ENCODE measurements at regions not wholly inside any gene's neighbourhood (a gene's known extent, or its start where the extent isn't known, plus 50 kb on each side); places are given as distances from the start of the nearest gene placed in this dataset.
"Not testable (repeated sequence)": the region's sequence is repeated elsewhere in the genome, so short reads cannot be mapped to it uniquely, and the experiment has no call there.

GRCh38 chr6:81515562-81516453 is 236.7 kb downstream of the TENT5A start:
- ATAC-seq (no peak), FAIRE-seq (no peak), DNase-seq (ENCODE audit: low read depth, low spot score) (no peak)
- H2AFZ ChIP-seq (ENCODE audit: control insufficient read depth, low read depth, low read length) = no peak overlapping the region
- ChIA-PET RAD21 (ENCODE audit: unreplicated experiment) (interaction anchor here (0.8 to 1.8 kb wide), 3 partner anchors 12 to 237 kb away, joined by 3 to 5 read pairs (median 4); no protein-coding TSS in a partner anchor), CTCF (interaction anchor here (0.6 to 1.0 kb wide), 2 partner anchors 77 to 1551 kb away, joined by 3 read pairs; no protein-coding TSS in a partner anchor), SMC1A (ENCODE audit: uncharacterized antibody, unreplicated experiment) (interaction anchor here (1.0 to 2.0 kb wide), 6 partner anchors 11 to 258 kb away, joined by 3 to 6 read pairs (median 4); no protein-coding TSS in a partner anchor), POLR2A (no interaction called here)
- 29% methylated on average over 7 of the region's 7 CpGs for WGBS (ENCODE audit: insufficient coverage, insufficient replicate concordance, low lambda C conversion rate, missing lambda C conversion rate)
- BruUV-seq (replicated peaks) = no TSS peak
- H3K4me3 ChIP-seq = no peak overlapping the region
- no peaks in the 10 kb centered on the region for H3K9me3 ChIP-seq (replicated peaks; ENCODE audit: control insufficient read depth, insufficient read depth, low read length)
- H3K27ac ChIP-seq (ENCODE audit: control insufficient read depth, insufficient read depth) = no peak overlapping the region
- H3K79me2 ChIP-seq (ENCODE audit: control insufficient read depth, insufficient read depth, low read length) = no peaks in the 10 kb centered on the region
- no peaks in the 10 kb centered on the region for H3K4me1 ChIP-seq (ENCODE audit: control insufficient read depth, insufficient read depth, low read length)
- no peak overlapping the region for H3K4me2 ChIP-seq (ENCODE audit: control insufficient read depth, insufficient read depth)
- no peaks in the 10 kb centered on the region for H3K36me3 ChIP-seq (ENCODE audit: control insufficient read depth in 2 of 2, insufficient read depth in 2 of 2, low read length in 1 of 2)
- intact Hi-C loops (cut with micrococcal nuclease; ENCODE audit: unreplicated experiment) = no loop called here
- H3K27me3 ChIP-seq (replicated peaks in 1 of 2; ENCODE audit: control insufficient read depth in 2 of 2, insufficient read depth in 2 of 2, low read length in 1 of 2) = no peaks in the 10 kb centered on the region
- no peak for TF ChIP-seq BCL11A (IDR thresholded peaks at IDR 0.05; ENCODE audit: low read depth, low read length)
- in situ Hi-C loops (cut with MboI) = no loop called here
- H3K9ac ChIP-seq (ENCODE audit: control insufficient read depth, insufficient read depth, low read length) = no peak overlapping the region
- H4K20me1 ChIP-seq (ENCODE audit: control insufficient read depth, insufficient read depth) = no peaks in the 10 kb centered on the region

DNA sequence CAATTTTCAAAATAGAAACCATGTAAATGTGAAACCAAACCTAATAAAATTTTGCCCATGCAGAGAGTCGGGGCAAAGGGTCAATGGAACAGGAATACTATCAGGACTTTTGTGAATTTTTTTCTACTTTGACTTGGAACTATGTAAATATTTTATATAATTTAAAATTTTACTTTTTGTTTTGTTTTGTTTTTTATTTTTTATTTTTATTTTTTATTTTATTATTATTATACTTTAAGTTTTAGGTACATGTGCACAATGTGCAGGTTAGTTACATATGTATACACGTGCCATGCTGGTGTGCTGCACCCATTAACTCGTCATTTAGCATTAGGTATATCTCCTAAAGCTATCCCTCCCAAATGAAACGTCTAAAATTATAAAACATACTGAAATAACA is 238.3 kb downstream of the TENT5A start:
- H4K20me1 ChIP-seq (ENCODE audit: control insufficient read depth, insufficient read depth); DNase-seq (ENCODE audit: low read depth, low spot score); H3K4me3 ChIP-seq; H2AFZ ChIP-seq (ENCODE audit: control insufficient read depth, low read depth, low read length); BruUV-seq (replicated peaks); H3K9ac ChIP-seq (ENCODE audit: control insufficient read depth, insufficient read depth, low read length); H3K36me3 ChIP-seq (ENCODE audit: control insufficient read depth in 2 of 2, insufficient read depth in 2 of 2, low read length in 1 of 2); FAIRE-seq; ATAC-seq; H3K9me3 ChIP-seq (replicated peaks; ENCODE audit: control insufficient read depth, insufficient read depth, low read length); in situ Hi-C loops (cut with MboI); H3K27me3 ChIP-seq (replicated peaks in 1 of 2; ENCODE audit: control insufficient read depth in 2 of 2, insufficient read depth in 2 of 2, low read length in 1 of 2); intact Hi-C loops (cut with micrococcal nuclease; ENCODE audit: unreplicated experiment); H3K4me2 ChIP-seq (ENCODE audit: control insufficient read depth, insufficient read depth); H3K4me1 ChIP-seq (ENCODE audit: control insufficient read depth, insufficient read depth, low read length); H3K27ac ChIP-seq (ENCODE audit: control insufficient read depth, insufficient read depth); H3K79me2 ChIP-seq (ENCODE audit: control insufficient read depth, insufficient read depth, low read length): not testable (repeated sequence)
- ChIA-PET SMC1A (ENCODE audit: uncharacterized antibody, unreplicated experiment) (interaction anchor here (1.4 kb wide), 2 partner anchors 15 to 33 kb away, joined by 3 to 4 read pairs; no protein-coding TSS in a partner anchor), POLR2A (interaction anchor here (0.6 kb wide), 1 partner anchor 36 kb away, joined by 3 read pairs; no protein-coding TSS in a partner anchor), RAD21 (ENCODE audit: unreplicated experiment) (interaction anchor here (0.8 kb wide), 1 partner anchor 58 kb away, joined by 3 read pairs; no protein-coding TSS in a partner anchor), CTCF (interaction anchor here (0.7 kb wide), 1 partner anchor 306 kb away, joined by 3 read pairs; no protein-coding TSS in a partner anchor)
- 0% methylated on average over 4 of the region's 4 CpGs for WGBS (ENCODE audit: insufficient coverage, insufficient replicate concordance, low lambda C conversion rate, missing lambda C conversion rate)
